GM18909 (cell line): ENCODE measurements at regions not wholly inside any gene's neighbourhood (a gene's known extent, or its start where the extent isn't known, plus 50 kb on each side); places are given as distances from the start of the nearest gene placed in this dataset.

Source experiments
- ATAC-seq: cut with Tn5 transposase; IDR thresholded peaks from one replicate; pipeline ENCODE4 v1.9.1; 2021; ENCODE audit warnings: mild to moderate bottlenecking; ENCODE audit not compliant: unreplicated experiment, poor library complexity

- no peak for ATAC-seq
Observed at GRCh38 chr2:41909584-41909983, 138.2 kb upstream of the PKDCC start.

DNA sequence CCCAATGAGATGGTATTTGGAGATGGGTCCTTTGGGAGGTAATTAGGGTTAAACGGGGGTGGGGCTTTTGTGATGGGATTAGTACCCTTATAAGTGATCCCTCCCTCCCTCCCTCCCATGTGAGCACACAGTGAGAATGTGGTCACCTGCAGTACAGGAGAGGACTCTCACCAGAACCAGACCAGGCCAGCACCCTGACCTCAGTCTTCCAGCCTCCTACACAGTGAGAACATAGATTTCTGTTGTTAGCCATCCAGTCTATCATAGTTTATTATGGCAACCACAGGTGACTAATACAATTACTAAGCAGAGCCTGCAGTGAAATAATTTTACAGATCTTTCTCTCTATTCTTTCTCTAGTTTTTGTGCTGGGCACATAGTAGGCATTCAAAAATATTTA, 137.7 kb upstream of the PKDCC start:
- ATAC-seq, result no peak

- no peak for ATAC-seq
Observed at GRCh38 chr2:41911033-41911432, 136.8 kb upstream of the PKDCC start.

DNA sequence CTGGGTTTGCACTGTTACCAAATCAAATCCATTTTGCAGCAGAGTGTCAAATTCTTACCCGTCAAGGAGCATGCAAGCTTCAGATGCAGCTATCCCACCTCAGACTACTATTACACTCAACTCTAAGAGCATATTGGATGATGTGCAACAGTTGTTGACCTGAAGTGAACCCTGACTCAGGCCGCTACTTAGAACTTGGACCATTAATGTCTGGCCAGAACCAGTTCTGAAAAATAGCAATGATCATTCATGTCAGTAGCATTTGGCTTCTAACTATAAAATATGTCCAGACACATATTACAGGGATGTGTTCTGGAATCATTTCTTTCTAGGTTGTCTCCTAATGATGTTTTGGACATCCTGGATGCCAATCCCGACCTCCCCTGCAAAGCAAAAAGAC, 135.5 kb upstream of the PKDCC start:
- ATAC-seq, result no peak

DNA sequence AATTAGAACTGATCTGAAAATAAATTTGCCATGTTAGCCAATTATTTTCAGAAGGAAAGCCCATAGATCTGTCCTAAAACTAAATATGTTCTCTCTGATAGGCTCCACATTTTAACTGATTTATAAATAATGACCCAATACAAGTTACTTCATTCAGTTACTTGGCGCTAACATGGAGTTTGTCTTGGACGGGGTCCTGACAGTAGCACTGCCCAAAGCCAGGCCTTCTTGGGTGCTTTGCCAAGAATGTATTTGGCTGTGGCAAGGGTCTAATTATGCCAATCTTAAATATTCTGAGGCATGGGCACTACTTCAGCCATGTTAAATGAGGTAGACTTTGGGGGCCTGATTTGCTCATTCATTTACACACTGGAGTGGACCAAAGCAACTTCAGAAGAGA, 135.0 kb upstream of the PKDCC start:
- no peak for ATAC-seq

GRCh38 chr2:41913311-41913710, 134.5 kb upstream of the PKDCC start:
- ATAC-seq, result no peak

DNA sequence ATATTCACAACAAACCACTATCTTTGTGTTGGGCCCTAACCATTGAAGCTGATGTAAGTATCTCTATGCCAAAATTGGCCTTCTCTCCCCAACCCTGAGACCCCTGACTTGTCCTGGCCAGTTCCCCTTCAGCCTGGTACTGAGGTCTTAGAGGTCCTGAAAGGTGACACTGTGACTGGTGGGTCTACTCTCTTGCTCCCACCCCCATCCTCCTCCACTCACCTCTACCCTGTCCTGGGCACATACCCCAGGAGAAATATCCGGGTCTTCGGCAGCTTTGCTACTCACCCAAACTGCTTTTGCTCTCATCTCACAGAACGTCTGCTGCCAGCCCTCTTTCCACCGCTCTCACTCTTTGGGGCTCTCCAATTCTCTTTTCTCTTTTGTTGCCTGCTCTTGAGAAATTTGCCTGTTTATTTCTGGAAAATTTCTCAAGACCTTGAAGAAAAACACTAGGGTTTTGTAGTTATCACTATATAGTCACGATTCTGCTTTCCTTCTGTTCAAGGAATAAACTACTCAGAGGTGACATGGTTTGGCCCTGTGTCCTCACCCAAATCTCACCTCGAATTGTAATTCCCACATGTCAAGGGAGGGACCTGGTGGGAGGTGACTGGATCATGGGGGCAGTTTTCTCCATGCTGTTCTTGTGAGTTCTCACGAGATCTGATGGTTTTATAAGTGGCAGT, 133.8 kb upstream of the PKDCC start:
- no peak for ATAC-seq

GRCh38 chr2:41914936-41915335, 132.9 kb upstream of the PKDCC start:
- ATAC-seq, result no peak

DNA sequence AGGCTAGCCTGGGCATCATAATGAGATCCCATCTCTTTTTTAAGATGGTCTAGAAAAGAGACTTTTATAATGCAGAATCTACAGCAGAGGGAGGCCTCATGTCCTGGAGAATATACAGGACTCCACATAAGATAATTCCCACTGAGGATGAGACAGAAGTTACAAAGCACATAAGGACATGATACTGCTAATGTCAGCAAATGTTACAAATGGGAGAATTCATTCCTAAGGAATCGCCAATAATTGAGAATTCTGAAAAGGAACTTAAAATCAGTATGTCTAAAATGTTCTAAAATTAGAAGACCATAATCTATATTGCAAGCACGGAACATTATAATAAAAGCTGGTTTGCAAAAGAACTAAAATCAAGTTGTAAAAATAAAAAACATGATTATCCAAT, 131.6 kb upstream of the PKDCC start:
- ATAC-seq, result no peak

GRCh38 chr2:41917587-41917986, 130.2 kb upstream of the PKDCC start:
- no peak for ATAC-seq

- no peak for ATAC-seq
Observed at GRCh38 chr2:41919135-41919534, 128.7 kb upstream of the PKDCC start.

GRCh38 chr2:41920181-41920580, 127.6 kb upstream of the PKDCC start:
- no peak for ATAC-seq

DNA sequence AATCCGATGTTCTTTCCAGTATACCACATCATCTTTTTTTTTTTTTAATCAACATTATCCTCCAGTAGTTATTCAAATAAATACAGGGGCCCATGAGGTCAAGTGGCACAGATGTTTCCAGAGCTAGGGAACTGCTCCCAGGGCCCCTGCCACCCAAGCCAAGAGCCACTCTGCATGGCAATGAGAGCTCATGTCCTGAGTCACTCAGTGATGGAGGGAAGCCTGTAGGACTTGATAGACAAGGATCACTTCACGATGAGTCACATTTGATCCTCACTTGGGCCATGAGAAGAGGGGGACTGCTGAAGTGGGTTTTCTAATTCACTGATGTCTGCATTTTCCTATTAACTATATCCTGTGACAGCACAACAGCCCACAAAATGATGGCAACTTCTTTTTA, 127.0 kb upstream of the PKDCC start:
- ATAC-seq, result no peak

DNA sequence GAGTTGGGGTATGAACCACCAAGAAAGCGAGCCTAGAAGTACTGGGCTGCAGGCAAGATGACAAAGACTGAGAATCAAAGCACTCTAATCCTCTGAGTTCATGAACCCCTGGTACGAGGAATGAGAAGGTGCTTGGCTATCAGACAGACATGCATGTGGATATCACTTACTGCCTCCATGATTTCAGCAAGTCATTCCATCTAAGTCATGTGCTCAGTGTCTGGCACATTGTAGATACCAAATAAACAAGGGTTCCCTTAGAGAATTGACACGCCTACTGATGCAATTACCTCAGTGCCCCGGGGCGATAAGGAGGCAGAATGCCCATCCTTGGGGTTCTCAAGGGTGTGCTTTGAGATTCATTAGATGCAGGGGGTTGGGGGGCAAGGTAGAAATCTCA, 125.6 kb upstream of the PKDCC start:
- ATAC-seq, result no peak

GRCh38 chr2:41923156-41923786, 124.5 kb upstream of the PKDCC start:
- ATAC-seq, result no peak

- no peak for ATAC-seq
Observed at GRCh38 chr2:41924024-41924423, 123.8 kb upstream of the PKDCC start.

GRCh38 chr2:41924709-41925408, 123.0 kb upstream of the PKDCC start:
- ATAC-seq, result no peak

GRCh38 chr2:41925712-41926111, 122.1 kb upstream of the PKDCC start:
- ATAC-seq, result no peak

DNA sequence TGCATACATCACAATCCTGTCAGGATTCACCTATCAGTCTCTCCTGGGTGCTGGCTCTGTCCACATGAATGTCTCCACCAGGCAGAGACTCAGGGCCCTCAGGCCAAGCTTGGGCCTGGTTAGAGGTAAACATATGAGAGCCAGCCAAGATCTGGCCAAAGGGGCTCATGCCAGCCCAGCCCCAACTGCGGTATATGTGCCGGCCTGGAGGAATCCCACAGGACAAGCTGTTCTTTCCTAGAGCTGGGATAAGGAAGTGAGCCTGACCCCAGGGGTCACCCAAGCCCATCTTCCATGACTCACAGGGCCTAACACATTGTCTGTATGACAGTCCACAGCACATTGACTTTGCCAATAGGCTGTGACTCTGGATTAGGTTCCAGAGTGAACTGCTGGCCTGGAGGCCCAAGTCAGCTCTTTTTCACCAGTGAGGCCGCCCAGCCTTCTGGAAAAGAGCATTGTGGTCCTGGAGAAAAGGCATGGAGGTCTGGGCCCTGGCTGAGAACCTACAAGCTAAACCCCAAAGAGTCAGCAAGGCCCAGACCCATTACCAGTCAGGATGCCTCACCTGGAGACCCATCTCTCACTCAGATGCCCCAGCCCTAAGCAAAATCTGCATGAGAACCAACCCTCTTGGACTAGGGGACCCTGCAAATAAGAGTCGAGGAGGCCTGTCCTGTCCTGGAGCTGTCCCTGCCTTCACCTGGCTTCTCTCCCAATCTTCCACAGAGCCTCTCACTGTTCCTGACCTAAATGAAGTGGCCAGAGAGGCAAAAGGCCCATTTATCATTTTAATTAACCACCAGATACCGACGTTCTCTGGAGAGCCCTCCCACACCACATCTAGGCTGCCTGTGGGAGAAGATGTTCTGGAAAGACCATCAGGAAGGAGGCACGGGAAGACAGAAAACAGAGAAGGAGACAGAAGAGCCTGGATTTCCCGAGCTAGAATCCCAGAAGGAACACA, 120.9 kb upstream of the PKDCC start:
- no peak for ATAC-seq

GRCh38 chr2:41927581-41928264, 120.1 kb upstream of the PKDCC start:
- no peak for ATAC-seq
